KMS-11 (cell line): ENCODE measurements at regions not wholly inside any gene's neighbourhood (a gene's known extent, or its start where the extent isn't known, plus 50 kb on each side); places are given as distances from the start of the nearest gene placed in this dataset.

Experiments used
- H2AFZ ChIP-seq: fragments of 200-600 bp; sonication (generic); 2 replicates; pipeline ENCODE4 v1.6.1; 2016; ENCODE audit warnings: antibody characterized with exemption, mixed run types, low read depth
- H3K27ac ChIP-seq: fragments of 200-600 bp; sonication (generic); 2 replicates; pipeline ENCODE4 v1.6.1; 2016; ENCODE audit warnings: mild to moderate bottlenecking, mixed run types
- H3K27me3 ChIP-seq: fragments of 200-600 bp; sonication (generic); 2 replicates; pipeline ENCODE4 v1.6.1; 2017; ENCODE audit warnings: mild to moderate bottlenecking, low read depth, mixed run types, moderate library complexity; ENCODE audit not compliant: insufficient read depth
- H3K36me3 ChIP-seq: fragments of 200-600 bp; sonication (generic); 2 replicates; pipeline ENCODE4 v1.6.1; 2017; ENCODE audit warnings: mild to moderate bottlenecking, mixed run types; ENCODE audit not compliant: insufficient read depth
- H3K4me1 ChIP-seq: fragments of 200-600 bp; sonication (generic); 2 replicates; pipeline ENCODE4 v1.6.1; 2016; ENCODE audit warnings: mild to moderate bottlenecking, low read depth, mixed run types; ENCODE audit not compliant: poor library complexity, severe bottlenecking
- H3K4me2 ChIP-seq: fragments of 200-600 bp; sonication (generic); 2 replicates; pipeline ENCODE4 v1.7.0; 2016; ENCODE audit warnings: mild to moderate bottlenecking, mixed run types
- H3K4me3 ChIP-seq: fragments of 200-600 bp; sonication (generic); IDR thresholded peaks from 2 replicates; pipeline ENCODE4 v1.6.1; 2017; ENCODE audit warnings: low read depth, low read length, mixed read lengths; ENCODE audit not compliant: insufficient read depth
- H3K79me2 ChIP-seq: fragments of 200-600 bp; sonication (generic); 2 replicates; pipeline ENCODE4 v1.6.1; 2016; ENCODE audit warnings: low read depth, mixed run types; ENCODE audit not compliant: insufficient read depth
- H3K9ac ChIP-seq: fragments of 200-600 bp; sonication (generic); 2 replicates; pipeline ENCODE4 v1.6.1; 2016; ENCODE audit warnings: mild to moderate bottlenecking, mixed run types
- H4K20me1 ChIP-seq: fragments of 200-600 bp; sonication (generic); 2 replicates; pipeline ENCODE4 v1.6.1; 2016; ENCODE audit warnings: mild to moderate bottlenecking, mixed run types; ENCODE audit not compliant: insufficient read depth
- TF ChIP-seq, protein P1 (sequence below): fragments of 200-600 bp; sonication (generic); conservative IDR thresholded peaks from 2 replicates; pipeline ENCODE4 v1.6.1; 2017; ENCODE audit warnings: low read depth, mild to moderate bottlenecking, antibody characterized with exemption, low read length, moderate library complexity, mixed read lengths

DNA sequence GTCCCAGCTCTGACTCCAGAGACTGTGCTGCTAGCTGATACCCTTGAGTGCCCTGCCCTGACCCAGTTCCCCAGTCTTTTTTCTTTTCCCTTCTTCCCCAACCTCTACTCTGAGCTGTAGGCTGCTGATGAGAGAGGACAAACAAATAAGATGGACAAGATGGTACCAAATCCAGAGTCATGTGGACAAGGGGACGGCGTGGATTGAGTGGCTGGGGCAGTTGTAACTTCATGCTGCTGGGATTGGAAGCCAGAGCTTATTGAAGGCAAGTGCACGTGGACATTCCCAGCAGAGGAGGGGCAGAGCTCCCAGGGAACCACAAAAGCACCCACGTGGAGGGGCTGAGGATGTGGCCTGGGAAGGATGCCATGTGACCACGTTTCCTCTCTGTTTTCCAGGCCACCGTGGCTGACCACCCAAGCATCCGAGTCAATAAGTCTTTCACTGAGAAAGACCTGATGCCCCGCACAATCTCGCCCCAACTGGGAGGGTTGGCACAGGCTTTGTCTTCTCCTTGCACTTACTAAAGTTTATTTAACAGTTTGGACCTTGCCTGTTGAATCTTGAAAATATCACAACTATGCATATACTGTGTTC is 323.3 kb upstream of the ZNF507 start:
- H3K36me3 ChIP-seq = no peaks in the 10 kb centered on the region

DNA sequence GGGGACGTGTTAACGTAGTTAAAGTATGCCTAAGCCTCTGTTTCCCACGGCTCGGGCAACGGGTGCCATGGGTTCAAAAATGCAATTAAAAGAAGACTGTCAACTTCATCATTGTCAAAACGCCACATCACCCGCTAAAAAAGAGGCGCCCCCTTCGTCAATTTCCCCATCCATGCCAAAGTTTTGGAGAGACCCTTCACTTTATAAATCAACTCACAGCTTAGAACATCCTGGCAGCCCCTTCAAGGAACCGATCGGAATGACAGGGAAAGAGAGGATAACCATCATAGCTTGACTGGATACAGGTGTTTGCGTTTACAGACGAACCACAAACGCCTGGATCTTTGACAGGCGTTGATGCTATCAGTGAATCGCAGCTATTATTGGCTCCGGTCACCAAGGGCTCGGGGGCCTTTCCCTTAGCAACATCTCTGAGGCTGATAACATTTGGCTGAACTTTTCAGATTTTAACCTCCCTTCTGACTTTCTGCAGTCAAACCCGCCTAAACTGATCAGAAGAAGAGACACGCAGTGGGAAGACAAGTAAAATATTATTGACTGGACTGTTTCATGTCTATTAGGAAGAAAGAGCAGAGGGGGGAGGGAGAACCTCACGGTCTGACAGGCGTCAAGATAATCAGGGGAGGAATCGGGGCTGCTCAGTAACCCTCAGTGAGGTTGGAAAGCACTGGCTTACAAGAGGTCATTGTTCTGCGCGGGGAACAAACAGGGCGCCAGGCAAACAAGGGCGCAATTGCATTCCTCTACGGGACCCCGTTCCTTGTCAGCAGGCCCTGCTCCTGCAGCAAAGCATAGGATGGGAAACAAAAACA is 322.5 kb upstream of the ZNF507 start:
- Histone ChIP-seq H4K20me1 (no peaks in the 10 kb centered on the region), H3K4me2 (no peak overlapping the region), H3K36me3 (no peaks in the 10 kb centered on the region), H3K9ac (no peak overlapping the region), H3K27ac (no peak overlapping the region), H3K4me1 (no peaks in the 10 kb centered on the region), H2AFZ (no peak overlapping the region), H3K27me3 (no peaks in the 10 kb centered on the region), H3K4me3 (no peak overlapping the region), H3K79me2 (no peaks in the 10 kb centered on the region)
- TF ChIP-seq, protein P1, sequence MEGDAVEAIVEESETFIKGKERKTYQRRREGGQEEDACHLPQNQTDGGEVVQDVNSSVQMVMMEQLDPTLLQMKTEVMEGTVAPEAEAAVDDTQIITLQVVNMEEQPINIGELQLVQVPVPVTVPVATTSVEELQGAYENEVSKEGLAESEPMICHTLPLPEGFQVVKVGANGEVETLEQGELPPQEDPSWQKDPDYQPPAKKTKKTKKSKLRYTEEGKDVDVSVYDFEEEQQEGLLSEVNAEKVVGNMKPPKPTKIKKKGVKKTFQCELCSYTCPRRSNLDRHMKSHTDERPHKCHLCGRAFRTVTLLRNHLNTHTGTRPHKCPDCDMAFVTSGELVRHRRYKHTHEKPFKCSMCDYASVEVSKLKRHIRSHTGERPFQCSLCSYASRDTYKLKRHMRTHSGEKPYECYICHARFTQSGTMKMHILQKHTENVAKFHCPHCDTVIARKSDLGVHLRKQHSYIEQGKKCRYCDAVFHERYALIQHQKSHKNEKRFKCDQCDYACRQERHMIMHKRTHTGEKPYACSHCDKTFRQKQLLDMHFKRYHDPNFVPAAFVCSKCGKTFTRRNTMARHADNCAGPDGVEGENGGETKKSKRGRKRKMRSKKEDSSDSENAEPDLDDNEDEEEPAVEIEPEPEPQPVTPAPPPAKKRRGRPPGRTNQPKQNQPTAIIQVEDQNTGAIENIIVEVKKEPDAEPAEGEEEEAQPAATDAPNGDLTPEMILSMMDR = no peak

More for the DNA sequence above, 323.3 kb upstream of the ZNF507 start:
- H3K4me2 ChIP-seq = no peak overlapping the region
- no peaks in the 10 kb centered on the region for H4K20me1 ChIP-seq
- H3K4me3 ChIP-seq = no peak overlapping the region
- H3K9ac ChIP-seq = no peak overlapping the region
- no peak overlapping the region for H2AFZ ChIP-seq
- H3K79me2 ChIP-seq = no peaks in the 10 kb centered on the region
- TF ChIP-seq, protein P1 = no peak
- no peak overlapping the region for H3K27ac ChIP-seq
- no peaks in the 10 kb centered on the region for H3K4me1 ChIP-seq
- H3K27me3 ChIP-seq = no peaks in the 10 kb centered on the region

- H3K79me2 ChIP-seq = no peaks in the 10 kb centered on the region
- H3K4me3 ChIP-seq = no peak overlapping the region
- H3K36me3 ChIP-seq = no peaks in the 10 kb centered on the region
- H3K9ac ChIP-seq = no peak overlapping the region
- TF ChIP-seq, protein P1 = no peak
- H4K20me1 ChIP-seq = no peaks in the 10 kb centered on the region
- H3K4me2 ChIP-seq = no peak overlapping the region
- H3K27ac ChIP-seq = no peak overlapping the region
- no peaks in the 10 kb centered on the region for H3K4me1 ChIP-seq
- no peaks in the 10 kb centered on the region for H3K27me3 ChIP-seq
- H2AFZ ChIP-seq = no peak overlapping the region
Observed at GRCh38 chr19:32023564-32023832, 321.9 kb upstream of the ZNF507 start.

- no peak overlapping the region for H3K27ac ChIP-seq
- no peak overlapping the region for H3K4me2 ChIP-seq
- no peaks in the 10 kb centered on the region for H4K20me1 ChIP-seq
- H3K79me2 ChIP-seq = no peaks in the 10 kb centered on the region
- H3K4me3 ChIP-seq = no peak overlapping the region
- no peaks in the 10 kb centered on the region for H3K4me1 ChIP-seq
- no peak overlapping the region for H3K9ac ChIP-seq
- TF ChIP-seq, protein P1 = no peak
- H3K36me3 ChIP-seq = no peaks in the 10 kb centered on the region
- H2AFZ ChIP-seq = no peak overlapping the region
- H3K27me3 ChIP-seq = no peaks in the 10 kb centered on the region
Observed at GRCh38 chr19:32029235-32029634, 316.2 kb upstream of the ZNF507 start.
